HG03045 (cell line): ENCODE measurements at regions not wholly inside any gene's neighbourhood (a gene's known extent, or its start where the extent isn't known, plus 50 kb on each side); places are given as distances from the start of the nearest gene placed in this dataset.

Experiments
- ATAC-seq: cut with Tn5 transposase; IDR thresholded peaks from one replicate; pipeline ENCODE4 v1.9.1; 2021; ENCODE audit warnings: mild to moderate bottlenecking, moderate library complexity; ENCODE audit not compliant: unreplicated experiment

DNA sequence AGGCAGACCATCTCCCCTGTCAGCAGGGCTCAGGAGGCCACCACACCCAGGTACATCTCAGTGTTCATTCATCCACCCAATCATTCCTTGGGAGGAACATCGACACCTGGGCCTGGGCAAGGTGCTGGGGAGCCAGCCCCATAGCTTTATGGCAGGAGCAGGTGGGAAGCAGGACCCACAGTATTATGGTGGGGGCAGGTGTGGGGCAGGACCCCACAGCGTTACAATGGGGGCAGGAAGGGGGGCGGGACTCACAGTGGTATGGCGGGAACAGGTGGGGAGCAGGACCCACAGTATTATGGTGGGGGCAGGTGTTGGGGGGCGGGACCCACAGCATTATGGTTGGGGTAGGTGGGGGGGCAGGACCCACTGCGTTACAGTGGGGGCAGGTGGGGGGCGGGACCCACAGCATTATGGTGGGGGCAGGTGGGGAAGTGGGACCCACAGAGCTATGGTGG lies 128.9 kb upstream of the HS6ST1 start:
- ATAC-seq = no peak

DNA sequence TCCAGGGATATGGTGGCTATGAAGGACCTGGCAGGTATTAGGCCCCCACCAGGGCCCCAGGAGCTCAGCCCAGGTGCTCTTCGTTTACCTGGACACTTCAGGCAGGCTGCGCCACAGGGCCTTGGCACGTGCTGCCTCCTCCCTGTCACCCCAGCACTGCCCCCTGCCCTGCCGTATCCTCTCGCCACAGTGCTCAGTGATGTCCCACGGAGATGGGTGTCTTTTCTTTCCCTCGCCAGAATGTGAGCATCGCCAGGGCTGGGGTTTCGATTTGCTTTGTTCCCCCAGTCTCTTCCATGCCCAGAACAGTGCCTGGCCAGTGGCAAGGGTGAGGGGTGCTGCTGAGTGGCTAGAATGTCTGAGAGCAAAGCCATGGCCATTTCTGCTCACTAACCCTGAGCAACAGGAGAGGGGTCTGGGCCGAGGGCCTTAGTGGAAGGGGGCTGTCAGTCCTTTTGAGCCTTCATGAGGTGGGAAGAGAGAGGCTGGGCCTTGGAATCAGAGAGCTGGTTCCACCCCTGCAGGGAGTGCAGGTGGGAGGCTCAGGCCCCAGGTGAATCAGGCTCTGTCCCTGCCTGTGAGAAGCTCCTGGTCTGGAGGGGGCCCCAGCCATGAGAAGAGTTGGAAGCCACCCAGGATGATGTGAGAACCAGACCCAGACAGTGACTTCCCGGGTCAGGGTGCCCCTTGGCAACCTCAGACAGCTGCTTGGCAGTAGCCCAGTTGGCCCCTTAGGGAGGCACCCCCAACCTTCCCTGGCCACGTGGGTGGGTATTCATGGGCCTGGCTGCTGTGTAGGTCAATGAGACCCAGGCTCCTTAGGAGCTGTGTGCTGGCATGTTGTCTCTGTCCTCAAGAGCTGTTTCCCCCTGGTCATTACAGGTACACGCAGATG lies 129.9 kb upstream of the HS6ST1 start:
- no peak for ATAC-seq

DNA sequence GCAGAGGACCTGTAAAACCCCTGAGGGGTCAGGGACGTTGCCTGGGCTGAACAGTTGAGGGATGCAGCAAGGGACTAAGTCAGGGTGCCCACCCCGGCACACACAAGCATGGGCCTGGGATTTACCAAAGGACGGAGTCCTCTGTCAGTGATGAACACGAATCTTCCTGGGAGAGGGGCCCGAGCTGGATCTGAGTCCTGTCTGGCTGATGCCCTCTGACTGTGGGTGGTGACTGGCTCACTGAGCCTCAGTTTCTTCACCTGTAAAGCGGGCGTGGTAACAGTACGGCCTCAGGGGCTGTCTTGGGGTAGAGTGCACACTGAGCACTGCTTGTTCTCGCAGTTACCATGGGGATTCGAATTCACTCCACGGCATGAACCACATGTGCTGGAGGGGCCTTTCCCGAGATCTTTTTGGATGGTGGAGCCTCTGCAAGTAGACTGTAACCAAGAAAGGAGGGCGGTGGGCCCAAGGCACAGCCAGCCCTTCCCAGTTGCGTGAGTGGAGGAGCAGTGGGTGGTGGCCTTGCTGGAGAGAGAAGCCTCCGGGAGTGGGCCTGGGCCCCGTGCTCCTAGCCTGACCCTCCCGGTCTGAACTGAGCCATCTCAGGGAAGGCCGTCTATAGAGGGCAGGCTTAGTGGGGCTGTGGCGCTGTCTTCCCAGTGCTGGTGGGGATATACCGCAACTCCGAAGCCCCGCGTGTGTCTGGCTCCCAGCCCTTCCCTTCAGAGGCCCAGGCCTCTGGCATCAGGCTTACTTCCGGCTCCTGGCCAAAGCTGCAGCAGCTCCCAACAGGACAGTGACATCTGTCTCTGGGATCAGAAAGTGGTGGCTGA lies 130.8 kb upstream of the HS6ST1 start:
- ATAC-seq = no peak

DNA sequence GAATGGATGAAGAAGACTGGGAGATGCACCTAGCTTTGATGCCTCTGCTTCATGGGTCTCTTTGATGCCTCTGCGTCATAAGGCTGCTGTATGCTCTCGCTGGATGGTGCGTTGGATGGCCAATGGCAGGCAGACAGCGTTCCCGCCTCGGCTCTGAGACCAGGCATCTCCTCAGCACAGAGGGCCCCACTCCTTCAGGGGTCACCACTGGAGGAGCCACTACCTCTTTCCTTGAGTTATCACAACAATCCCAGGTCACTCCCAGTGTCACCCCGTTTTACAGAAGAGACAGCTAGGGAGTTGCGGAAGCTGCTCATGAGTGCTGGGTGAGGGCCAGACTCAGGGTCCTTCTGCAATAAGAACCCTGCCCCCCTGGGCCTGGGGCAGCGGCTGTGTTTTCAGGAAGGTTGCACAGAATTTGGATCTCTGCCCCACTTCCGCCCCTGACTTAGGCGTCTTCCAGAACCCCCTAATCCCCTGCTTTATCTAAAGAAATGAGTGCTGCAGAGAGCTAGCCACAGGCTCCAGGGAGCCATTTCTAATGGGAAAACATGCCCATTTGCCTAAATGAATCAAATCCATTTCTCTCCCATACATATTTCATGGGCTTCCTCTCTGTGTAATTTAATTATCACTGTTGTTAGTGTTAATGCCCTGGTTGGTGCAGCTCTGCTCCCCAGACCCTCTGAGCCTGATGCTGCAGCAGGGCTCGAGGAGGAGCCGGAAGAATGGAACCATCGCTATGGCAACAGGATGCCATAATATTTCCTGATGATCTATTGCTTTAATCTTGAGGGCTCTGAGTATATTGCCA lies 131.8 kb upstream of the HS6ST1 start:
- ATAC-seq = no peak

DNA sequence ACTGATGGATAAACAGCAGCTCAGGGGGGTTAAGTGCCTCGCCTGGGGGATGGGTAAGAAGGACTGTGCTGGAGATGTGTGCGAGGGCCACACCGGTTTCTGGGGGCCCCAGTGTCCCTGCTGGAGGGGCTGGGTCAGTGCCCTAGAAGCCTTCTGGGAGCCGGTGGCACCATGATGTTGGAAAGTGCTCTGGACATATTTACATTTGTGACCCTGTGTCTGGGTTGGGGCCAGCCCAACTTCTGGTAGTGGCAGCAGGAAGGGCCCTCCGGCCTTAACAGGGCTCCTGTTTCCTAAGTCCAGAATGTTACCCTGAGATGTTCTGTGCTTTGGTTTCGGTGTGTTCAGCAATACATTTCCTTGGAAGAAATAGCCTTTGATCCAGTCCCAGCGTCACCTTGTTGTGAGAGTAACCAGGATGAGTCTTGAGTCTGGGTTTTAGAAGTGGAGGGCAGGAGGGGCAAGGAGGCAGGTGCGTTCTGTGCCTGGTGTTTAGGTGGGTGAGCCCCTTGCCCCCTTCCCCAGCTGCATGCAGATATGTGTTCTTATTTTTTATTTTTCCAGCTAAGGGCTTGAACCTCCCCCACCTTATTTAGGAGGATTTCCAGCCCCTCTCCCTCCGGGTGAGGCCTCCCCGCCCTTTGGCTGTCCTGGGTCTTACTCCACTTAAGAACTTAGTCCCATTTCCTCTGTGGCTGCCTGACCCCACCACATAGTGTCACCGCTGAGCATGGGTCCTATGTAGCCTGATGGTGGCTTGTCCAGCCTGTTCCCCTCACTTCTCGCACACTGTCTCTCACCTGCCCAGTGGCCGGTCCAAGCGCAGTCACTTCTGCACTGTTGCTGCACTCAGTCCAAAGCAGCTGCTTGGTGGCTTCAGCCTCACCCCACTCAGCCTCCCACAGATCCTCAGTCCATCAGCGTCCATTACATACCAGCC lies 132.7 kb upstream of the HS6ST1 start:
- no peak for ATAC-seq

DNA sequence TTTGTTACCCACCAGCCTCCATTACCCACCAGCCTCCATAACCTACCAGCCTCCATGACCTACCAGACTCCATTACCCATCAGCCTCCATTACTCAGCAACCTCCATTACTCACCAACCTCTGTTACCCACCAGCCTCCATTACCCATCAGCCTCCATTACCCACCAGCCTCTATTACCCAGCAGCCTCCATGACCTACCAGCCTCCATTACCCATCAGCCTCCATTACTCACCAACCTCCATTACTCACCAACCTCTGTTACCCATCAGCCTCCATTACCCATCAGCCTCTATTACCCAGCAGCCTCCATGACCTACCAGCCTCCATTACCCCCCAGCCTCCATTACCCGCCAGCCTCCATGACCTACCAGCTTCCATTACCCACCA lies 133.3 kb upstream of the HS6ST1 start:
- no peak for ATAC-seq

DNA sequence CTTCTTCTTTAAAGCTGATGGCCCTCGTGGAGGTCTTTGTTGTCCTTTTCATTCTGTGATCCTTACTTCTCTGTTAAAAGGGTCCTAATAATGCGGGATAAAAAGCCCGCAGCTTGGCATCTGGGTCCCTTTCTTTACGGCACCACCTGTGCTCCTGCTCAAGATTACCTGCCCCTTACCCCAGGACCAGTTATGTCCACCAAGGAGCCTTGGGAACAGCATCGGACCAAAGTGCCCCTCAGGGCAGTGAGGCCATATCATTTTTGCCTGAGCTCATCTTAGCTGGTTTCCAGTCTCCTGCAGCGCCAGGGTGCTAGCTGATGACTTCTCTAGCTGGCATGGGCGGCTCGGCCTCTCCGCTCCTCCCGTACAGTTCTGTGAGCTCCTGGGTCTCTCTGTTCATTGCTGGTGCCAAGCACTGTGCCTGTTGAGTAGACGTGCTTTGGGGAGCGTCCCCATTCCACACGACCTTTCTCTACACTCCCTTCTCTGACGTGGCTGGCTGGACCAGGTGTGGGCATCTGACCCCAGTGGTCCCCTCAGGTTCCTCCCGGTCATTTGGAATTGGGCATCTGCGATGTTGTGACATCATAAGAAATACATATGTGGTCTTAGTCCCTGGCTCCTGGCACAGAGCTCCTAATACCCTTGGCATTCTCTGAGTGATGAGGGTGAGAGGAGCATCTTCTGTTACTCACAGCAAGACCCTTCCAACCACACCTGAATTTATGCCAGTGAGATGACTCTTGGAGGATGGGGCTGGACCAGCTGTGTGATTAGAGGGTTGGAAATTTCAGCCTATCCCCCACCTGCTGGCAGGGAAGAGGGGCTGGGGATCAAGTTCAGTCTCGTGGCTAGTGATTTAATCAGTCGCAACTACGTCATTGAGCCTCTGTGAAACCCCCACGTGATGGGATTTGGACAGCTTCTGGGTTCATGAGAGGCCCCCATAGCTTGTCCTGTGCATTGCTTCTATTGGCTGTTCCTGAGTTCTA lies 134.2 kb upstream of the HS6ST1 start:
- no peak for ATAC-seq

DNA sequence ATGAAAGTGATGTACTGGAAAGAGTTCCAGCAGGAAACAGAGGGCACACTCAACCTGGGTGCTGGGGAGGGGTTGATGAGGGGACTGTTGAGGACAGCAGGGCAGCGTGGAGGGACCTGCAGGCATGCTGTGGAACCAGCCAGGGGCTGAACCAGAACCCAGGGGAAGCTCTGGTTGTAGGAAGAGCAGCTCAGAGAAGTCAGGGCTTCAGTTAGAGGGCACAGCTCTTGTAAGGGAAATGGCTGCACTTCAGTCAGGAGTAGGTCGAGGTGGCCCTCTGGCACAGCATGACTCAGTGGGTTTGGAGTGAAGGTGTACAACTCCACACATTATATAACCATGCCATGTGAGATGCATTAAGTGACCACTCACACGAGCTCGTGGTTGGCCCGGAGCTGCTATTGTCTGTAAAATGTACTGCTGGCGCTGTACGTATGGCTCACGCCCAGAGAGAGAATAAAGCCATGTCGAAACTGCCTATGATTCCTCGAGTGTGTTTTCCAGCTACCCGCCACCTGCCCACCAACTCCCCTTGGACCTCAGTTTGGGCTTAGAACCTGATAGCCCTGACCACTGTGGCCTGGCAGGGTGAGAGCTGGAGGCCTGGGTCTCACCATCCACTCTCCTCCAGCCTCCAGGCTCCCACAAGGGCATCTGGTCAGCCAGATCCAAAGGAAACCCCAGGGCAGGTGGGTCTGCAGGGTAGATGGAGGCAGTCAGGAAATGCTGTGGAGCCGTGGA lies 136.5 kb upstream of the HS6ST1 start:
- no peak for ATAC-seq

DNA sequence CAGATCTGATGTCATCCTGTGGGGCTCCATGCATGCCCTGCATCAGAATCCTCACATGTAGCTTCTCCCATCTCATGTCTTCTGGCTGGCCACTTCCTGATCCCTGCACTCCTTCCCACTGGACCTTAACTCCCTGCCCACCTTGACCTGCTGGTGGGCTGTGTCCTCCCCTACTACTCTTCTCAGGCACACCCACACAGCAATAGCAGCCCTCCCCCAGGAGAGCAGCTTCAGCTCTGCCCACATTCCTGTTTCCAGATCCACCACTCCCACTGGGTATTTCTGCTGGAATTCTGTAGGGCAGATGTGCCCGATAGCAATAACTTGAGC lies 137.0 kb upstream of the HS6ST1 start:
- no peak for ATAC-seq

DNA sequence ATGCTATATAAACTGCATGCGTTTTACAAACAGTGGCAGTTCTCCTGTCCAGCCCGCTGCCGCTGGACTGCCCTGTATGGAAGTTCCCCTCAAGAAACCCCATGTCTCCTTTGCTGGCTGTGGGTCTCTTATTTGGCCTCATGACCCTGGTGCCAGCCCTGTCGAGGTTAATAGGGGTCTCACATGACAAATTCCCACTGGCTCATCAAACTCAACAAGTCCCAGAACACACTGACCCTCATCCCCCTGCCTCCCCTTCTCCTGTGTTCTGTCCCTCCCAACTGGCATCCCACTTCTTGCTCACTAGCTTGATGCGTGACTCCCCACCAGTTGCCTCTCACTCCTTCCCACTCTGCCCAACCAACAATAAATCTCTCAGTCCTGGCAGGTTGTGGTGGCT lies 137.6 kb upstream of the HS6ST1 start:
- no peak for ATAC-seq

DNA sequence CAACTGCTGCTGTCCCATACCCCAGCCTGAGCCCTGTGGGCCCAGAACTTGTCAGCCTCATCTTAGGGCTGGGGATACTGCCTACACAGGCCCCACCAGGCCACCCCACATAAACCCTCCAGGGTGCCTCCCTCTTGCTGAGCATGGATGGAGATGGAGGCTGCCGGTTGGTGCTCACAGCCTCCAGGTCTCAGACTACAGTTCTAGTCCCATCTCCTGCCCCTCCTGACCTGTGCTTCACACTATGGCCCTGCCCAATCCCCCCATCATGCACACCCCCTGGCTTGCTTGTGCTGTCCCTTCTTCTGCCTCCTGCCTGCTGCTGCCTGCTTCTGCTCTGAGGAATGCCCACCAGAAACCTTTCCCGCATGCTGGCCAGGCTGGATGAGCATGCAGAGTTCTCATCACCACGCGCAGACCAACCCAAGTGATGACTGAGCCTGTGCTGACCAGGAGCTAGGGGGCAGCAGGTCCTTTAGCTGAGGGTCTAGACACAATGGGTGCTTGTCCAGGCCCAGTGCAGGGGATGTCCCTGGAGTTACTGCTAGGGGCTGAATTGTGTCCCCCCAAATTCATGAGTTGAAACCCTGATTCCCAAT lies 138.4 kb upstream of the HS6ST1 start:
- ATAC-seq = no peak

DNA sequence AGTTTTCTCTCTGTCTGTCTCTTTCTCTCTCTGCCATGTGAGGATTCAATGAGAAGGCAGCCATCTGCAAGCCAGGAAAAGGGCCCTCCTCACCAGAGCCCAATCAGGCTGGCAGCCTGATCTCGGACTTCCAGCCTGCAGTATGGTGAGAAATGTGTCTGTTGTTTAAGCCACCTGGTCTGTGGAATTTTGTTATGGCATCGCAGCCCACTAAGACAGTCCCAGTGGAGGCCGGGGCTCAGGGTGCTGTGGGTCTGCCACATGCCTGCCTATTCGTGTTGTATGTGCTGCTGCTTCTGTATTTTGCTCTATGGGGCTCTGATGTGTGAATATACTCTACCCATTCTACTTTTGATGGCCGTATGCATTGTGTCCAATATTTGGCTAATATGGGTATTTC lies 139.0 kb upstream of the HS6ST1 start:
- no peak for ATAC-seq

DNA sequence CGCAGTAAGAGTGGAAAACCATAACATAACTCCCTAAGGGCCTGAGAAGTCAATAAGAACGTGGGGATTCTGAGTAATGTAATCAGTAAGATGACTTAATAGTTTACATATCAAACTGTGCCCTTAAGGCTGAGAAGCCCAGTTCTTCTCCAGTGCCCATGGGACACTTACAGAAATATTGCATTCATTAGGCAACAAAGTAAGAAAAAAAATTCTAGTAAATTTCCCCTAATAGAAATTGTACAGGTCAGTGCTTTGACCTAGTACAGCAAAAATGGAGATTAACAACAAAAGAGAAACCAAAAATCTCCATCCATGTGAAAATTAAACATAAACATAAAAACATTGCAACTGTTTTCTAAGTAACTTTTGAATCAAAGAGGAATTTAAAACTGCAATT lies 139.8 kb upstream of the HS6ST1 start:
- no peak for ATAC-seq

DNA sequence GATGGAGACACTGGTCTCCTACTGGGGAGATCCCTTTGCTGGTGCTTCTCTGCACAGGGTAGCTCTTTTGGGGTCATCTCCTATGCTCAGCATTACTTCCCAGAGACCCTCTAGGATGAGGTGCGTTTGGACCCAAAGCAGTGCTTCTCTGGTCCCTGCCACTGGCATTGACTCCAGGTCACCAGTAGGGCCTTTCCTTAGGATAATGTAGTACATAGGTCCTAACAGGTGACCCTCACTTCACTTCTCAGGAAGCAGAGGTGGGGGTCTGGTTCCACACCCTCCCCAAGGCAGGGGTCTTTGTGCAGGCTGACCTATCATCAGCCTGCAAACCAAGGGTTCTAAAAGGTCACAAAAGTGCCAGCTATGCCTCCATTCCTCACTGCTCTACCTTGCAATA lies 145.8 kb upstream of the HS6ST1 start:
- no peak for ATAC-seq

DNA sequence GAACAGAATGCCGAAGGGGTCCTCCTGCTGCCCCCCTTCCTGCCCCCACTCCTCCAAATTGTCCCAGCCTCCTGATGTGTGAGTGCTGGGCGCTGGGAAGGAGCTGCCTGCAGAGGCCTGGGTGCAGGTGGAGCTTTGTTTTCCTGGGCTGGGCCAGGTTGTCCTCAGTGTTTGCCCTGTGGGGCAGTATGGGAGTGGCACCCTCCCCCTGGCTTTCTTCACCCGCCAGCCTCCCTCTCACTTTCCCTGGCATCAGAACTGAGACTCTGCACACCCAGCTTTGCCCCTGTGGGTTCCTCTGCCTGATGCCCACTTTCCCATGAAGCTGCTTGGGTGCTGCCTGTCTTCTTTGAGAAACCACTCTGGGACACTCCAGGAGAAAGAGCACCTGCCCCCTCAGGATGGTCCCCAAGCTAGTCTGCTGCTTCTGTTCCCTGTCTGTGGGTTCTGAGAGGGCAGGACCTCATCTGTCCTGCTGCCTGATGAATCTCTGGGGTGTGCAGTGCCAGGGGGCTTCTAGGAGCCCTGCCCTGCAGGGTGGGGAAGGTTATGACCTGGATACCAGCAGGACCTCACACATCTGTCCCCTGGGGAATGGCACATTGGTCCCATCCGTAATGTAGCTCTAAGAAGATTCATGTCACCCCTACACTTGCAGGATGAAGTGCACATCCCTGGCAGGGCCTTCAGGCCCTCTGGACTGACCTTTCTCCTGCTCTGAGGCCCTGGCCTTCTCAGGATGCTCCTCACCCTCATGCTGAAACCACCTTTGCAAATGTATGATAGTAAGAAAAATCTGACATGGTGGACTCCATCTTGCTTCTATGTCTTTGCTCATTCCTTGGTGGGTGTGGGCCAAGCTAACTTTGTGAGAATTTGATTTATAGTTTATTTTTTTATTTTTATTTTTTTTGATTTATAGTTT lies 146.8 kb upstream of the HS6ST1 start:
- ATAC-seq = no peak

DNA sequence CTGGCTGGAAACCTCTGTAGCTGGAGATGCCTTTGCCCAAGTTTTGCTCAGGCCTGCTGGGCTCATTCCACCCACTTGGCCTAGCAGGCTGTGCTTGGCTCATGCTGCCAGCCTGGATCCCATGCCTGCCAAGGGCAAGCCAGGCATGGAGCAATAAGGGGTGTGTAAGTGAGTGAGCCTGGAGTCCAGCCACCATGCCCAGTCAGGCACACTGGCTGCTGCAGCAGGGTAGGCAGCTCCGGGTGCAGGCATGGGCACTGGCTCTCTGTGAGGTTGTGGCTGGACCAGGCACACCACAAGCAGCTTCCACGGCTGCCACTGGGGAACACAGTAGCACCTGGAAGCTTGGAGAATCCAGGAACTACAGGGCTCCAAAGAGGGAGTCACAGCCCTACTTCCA lies 147.7 kb upstream of the HS6ST1 start:
- no peak for ATAC-seq

DNA sequence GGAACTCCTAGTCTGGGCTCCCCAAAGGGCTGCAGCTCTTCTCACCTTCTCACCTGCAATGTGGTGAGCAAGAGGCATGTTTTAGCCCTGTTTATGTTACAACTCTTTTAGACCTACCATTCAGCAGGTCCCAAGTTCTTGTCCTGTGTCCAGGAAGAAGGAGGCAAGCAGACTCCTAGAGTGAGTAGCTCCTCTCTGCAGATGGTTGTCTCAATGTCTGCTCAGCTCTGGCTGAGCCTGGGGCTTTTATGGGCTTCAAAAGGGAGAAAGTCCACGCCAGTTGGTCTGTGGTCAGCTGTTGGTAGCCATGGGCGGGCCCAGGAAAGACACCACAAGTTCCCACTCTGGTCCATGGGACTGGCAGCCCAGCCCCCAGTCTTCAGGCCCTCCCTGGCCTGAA lies 148.1 kb upstream of the HS6ST1 start:
- ATAC-seq = no peak
